SH-SY5Y (cell line): ENCODE measurements at regions not wholly inside any gene's neighbourhood (a gene's known extent, or its start where the extent isn't known, plus 50 kb on each side); places are given as distances from the start of the nearest gene placed in this dataset.

Experiments
- GATA2 ChIP-seq: IDR thresholded peaks from 2 replicates; pipeline ENCODE4 v1.6.1; 2011; ENCODE audit warnings: mild to moderate bottlenecking, low read depth, low read length
- GATA3 ChIP-seq: IDR thresholded peaks from 2 replicates; pipeline ENCODE4 v1.6.1; 2011; ENCODE audit warnings: low read depth, mild to moderate bottlenecking, low read length, moderate library complexity

DNA sequence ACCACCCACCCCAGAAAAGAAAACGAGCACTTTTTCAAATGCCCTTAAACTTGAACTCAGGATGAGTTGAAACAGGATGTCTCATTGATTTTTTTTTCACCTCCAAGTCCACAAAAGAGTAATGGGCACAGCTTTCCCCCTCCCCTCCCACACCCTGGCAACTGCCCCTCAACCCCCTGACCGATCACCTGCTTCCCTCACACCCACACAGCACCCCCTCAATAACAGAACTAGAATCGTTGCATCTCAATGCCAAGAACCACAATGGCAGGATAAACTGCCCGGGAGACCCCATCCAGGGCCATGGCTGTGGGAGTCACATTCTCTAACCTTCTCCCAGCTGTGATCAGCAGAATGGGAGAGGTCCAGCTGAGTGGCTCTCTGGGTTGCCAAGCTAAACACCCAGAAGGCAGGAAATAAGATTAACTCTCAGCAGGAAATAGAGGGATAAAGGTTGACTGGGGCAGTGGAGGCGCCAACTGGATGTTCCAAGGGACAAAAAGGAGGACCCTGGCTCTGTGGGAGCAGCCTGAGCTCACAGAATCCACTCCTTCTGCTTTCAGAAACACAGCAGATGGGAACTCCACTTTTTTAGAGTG is 128.0 kb upstream of the SDK2 start:
- TF ChIP-seq GATA3 (no peak), GATA2 (no peak)
